ENCODE measurements at regions not wholly inside any gene's neighbourhood (a gene's known extent, or its start where the extent isn't known, plus 50 kb on each side); places are given as distances from the start of the nearest gene placed in this dataset.

GRCh38 chr5:154610321-154611154 lies 132.5 kb upstream of the HAND1 start (continued):
- TF ChIP-seq BCL11A (IDR thresholded peaks at IDR 0.05; ENCODE audit: low read depth in 2 of 2, low read length in 2 of 2), result no peak
- peak; percentile 51; the same call in 1 of the 2 replicates for TF ChIP-seq RBBP5 (IDR thresholded peaks at IDR 0.05; ENCODE audit: borderline replicate concordance, low read depth, low read length)
- TF ChIP-seq HDAC6 (IDR thresholded peaks at IDR 0.05; ENCODE audit: low read depth, low read length), result no peak
- peak; percentile 8; the same call in 1 of the 2 replicates for TF ChIP-seq BACH1 (IDR thresholded peaks at IDR 0.05; ENCODE audit: low read length)
- no peak for TF ChIP-seq EGR1 (IDR thresholded peaks at IDR 0.05; ENCODE audit: borderline replicate concordance, low read depth, low read length)
- no peak for TF ChIP-seq NANOG (IDR thresholded peaks at IDR 0.05; ENCODE audit: insufficient read depth, low read depth, low read length, poor library complexity, severe bottlenecking)
- TF ChIP-seq CEBPB (IDR thresholded peaks at IDR 0.05; ENCODE audit: low read depth, low read length), result no peak
- TF ChIP-seq CBX8 (IDR thresholded peaks at IDR 0.05; ENCODE audit: borderline replicate concordance, low read depth, low read length), result no peak
- TF ChIP-seq SIX5 (IDR thresholded peaks at IDR 0.05; ENCODE audit: low read depth, low read length), result no peak
- TF ChIP-seq CREB1 (IDR thresholded peaks at IDR 0.05), result peak; percentile 63
- TF ChIP-seq SAP30 (IDR thresholded peaks at IDR 0.05; ENCODE audit: insufficient read depth, insufficient replicate concordance, low read length), result no peak
- TF ChIP-seq KDM1A (IDR thresholded peaks at IDR 0.05; ENCODE audit: borderline replicate concordance, low read length), result no peak
- TF ChIP-seq EZH2 (IDR thresholded peaks at IDR 0.05; ENCODE audit: low read depth, low read length, severe bottlenecking), result peak; percentile 76
- TF ChIP-seq, protein P1, sequence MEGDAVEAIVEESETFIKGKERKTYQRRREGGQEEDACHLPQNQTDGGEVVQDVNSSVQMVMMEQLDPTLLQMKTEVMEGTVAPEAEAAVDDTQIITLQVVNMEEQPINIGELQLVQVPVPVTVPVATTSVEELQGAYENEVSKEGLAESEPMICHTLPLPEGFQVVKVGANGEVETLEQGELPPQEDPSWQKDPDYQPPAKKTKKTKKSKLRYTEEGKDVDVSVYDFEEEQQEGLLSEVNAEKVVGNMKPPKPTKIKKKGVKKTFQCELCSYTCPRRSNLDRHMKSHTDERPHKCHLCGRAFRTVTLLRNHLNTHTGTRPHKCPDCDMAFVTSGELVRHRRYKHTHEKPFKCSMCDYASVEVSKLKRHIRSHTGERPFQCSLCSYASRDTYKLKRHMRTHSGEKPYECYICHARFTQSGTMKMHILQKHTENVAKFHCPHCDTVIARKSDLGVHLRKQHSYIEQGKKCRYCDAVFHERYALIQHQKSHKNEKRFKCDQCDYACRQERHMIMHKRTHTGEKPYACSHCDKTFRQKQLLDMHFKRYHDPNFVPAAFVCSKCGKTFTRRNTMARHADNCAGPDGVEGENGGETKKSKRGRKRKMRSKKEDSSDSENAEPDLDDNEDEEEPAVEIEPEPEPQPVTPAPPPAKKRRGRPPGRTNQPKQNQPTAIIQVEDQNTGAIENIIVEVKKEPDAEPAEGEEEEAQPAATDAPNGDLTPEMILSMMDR (IDR thresholded peaks at IDR 0.05; ENCODE audit: control extremely low read depth in 1 of 3, insufficient read depth in 1 of 3, low read depth in 1 of 3, low read length in 3 of 3), result peak; percentile 98 to 100 (median 98)
- 0 out of 4 replicates have a peak, but pooled peaks of 1 of the 2 experiments have one; percentile 55 for TF ChIP-seq HDAC2 (IDR thresholded peaks at IDR 0.05; ENCODE audit: borderline replicate concordance in 1 of 2, low read depth in 2 of 2, low read length in 2 of 2)
- peak; percentile 78; the same call in 1 of the 2 replicates for TF ChIP-seq TCF12 (IDR thresholded peaks at IDR 0.05; ENCODE audit: low read depth, low read length)
- no peak for TF ChIP-seq ATF2 (IDR thresholded peaks at IDR 0.05; ENCODE audit: low read length)
- no peak for TF ChIP-seq GABPA (IDR thresholded peaks at IDR 0.05; ENCODE audit: borderline replicate concordance, insufficient read depth, low read length)
- TF ChIP-seq TAF1 (IDR thresholded peaks at IDR 0.05; ENCODE audit: low read depth, low read length), result no peak
